GM23338 (cell line): ENCODE measurements at regions not wholly inside any gene's neighbourhood (a gene's known extent, or its start where the extent isn't known, plus 50 kb on each side); places are given as distances from the start of the nearest gene placed in this dataset.

Experiments
- ATAC-seq: fragments of 200-7000 bp; cut with Tn5 transposase; 3 replicates; pipeline ENCODE4 v1.9.1; 2020
- DNase-seq: peaks from one replicate; pipeline ENCODE4 v3.0.0-alpha.2; 2015; ENCODE audit warnings: low spot score
- H2AFZ ChIP-seq: fragments of 200-600 bp; sonication (generic); 2 replicates; pipeline ENCODE4 v1.8.0; 2016; ENCODE audit warnings: antibody characterized with exemption, mild to moderate bottlenecking, moderate library complexity
- H3F3A ChIP-seq: fragments of 200-600 bp; sonication (generic); replicated peaks from 2 replicates; pipeline ENCODE4 v1.8.0; 2017; ENCODE audit warnings: antibody characterized with exemption, mixed run types, low read depth
- H3K27ac ChIP-seq: fragments of 200-600 bp; sonication (generic); 2 replicates; pipeline ENCODE4 v1.6.1; 2016; ENCODE audit warnings: low read depth
- H3K27me3 ChIP-seq: fragments of 200-600 bp; sonication (generic); 2 replicates; pipeline ENCODE4 v1.8.0; 2016; ENCODE audit warnings: mild to moderate bottlenecking, mixed run types, moderate library complexity; ENCODE audit not compliant: insufficient read depth
- H3K36me3 ChIP-seq: fragments of 200-600 bp; sonication (generic); 2 replicates; pipeline ENCODE4 v1.8.0; 2016; ENCODE audit warnings: mild to moderate bottlenecking; ENCODE audit not compliant: insufficient read depth
- H3K4me1 ChIP-seq: fragments of 200-600 bp; sonication (generic); 2 replicates; pipeline ENCODE4 v1.8.0; 2016; ENCODE audit warnings: mild to moderate bottlenecking, moderate library complexity; ENCODE audit not compliant: insufficient read depth
- H3K4me2 ChIP-seq: fragments of 200-600 bp; sonication (generic); 2 replicates; pipeline ENCODE4 v1.7.1; 2017; ENCODE audit warnings: mixed run types
- H3K4me3 ChIP-seq: fragments of 200-600 bp; sonication (generic); 2 replicates; pipeline ENCODE4 v1.6.1; 2016; ENCODE audit warnings: mixed run types
- H3K79me2 ChIP-seq: fragments of 200-600 bp; sonication (generic); replicated peaks from 2 replicates; pipeline ENCODE4 v1.8.0; 2017; ENCODE audit warnings: mild to moderate bottlenecking; ENCODE audit not compliant: insufficient read depth
- H3K9me2 ChIP-seq: fragments of 200-600 bp; sonication (generic); 2 replicates; pipeline ENCODE4 v1.8.0; 2017; ENCODE audit not compliant: insufficient read depth
- H4K20me1 ChIP-seq: fragments of 200-600 bp; sonication (generic); replicated peaks from 2 replicates; pipeline ENCODE4 v1.8.0; 2017; ENCODE audit warnings: mild to moderate bottlenecking; ENCODE audit not compliant: insufficient read depth
- H3K27ac Mint-ChIP-seq: 2 replicates; pipeline ENCODE4 v1.8.0; 2020; ENCODE audit warnings: inconsistent platforms, mild to moderate bottlenecking, moderate library complexity, mixed read lengths
- H3K27me3 Mint-ChIP-seq: 3 replicates; pipeline ENCODE4 v1.8.0; 2022; ENCODE audit warnings: low read depth, mild to moderate bottlenecking, moderate library complexity, mixed read lengths, inconsistent platforms; ENCODE audit not compliant: insufficient read depth, poor library complexity
- H3K36me3 Mint-ChIP-seq: 3 replicates; pipeline ENCODE4 v1.8.0; 2021; ENCODE audit warnings: low read depth, mild to moderate bottlenecking, inconsistent platforms, moderate library complexity, mixed read lengths
- H3K4me1 Mint-ChIP-seq: 3 replicates; pipeline ENCODE4 v1.8.0; 2020; ENCODE audit warnings: mild to moderate bottlenecking, inconsistent platforms, mixed read lengths
- H3K4me3 Mint-ChIP-seq: 3 replicates; pipeline ENCODE4 v1.8.0; 2021; ENCODE audit warnings: moderate library complexity, mild to moderate bottlenecking, inconsistent platforms, mixed read lengths
- H3K9me3 Mint-ChIP-seq: 3 replicates; pipeline ENCODE4 v1.8.0; 2020; ENCODE audit warnings: moderate library complexity, mild to moderate bottlenecking, inconsistent platforms, mixed read lengths
- CREB1 ChIP-seq: fragments of 250-450 bp; sonication (Bioruptor Pico); IDR thresholded peaks from 2 replicates; pipeline ENCODE4 v1.5.0; 2020; ENCODE audit warnings: low read depth, mild to moderate bottlenecking, moderate library complexity
- EZH2 ChIP-seq: fragments of 200-600 bp; sonication (generic); IDR thresholded peaks from one replicate; pipeline ENCODE4 v1.8.0; 2017; ENCODE audit warnings: antibody characterized with exemption, mild to moderate bottlenecking, low read depth; ENCODE audit not compliant: unreplicated experiment
- EZH2phosphoT487 ChIP-seq: fragments of 200-600 bp; sonication (generic); IDR thresholded peaks from one replicate; pipeline ENCODE4 v1.8.1; 2018; ENCODE audit warnings: antibody characterized with exemption; ENCODE audit not compliant: unreplicated experiment
- JUNB ChIP-seq: IDR thresholded peaks from one replicate; pipeline ENCODE4 v1.6.1; 2016; ENCODE audit warnings: antibody characterized with exemption; ENCODE audit not compliant: unreplicated experiment
- NANOG ChIP-seq: IDR thresholded peaks from 2 replicates; pipeline ENCODE4 v1.6.1; 2016; ENCODE audit warnings: antibody characterized with exemption, borderline replicate concordance
- POLR2AphosphoS5 ChIP-seq: IDR thresholded peaks from 2 replicates; pipeline ENCODE4 v1.6.1; 2016; ENCODE audit warnings: antibody characterized with exemption, low read depth
- STAT1 ChIP-seq: IDR thresholded peaks from one replicate; pipeline ENCODE4 v1.6.1; 2016; ENCODE audit warnings: antibody characterized with exemption; ENCODE audit not compliant: unreplicated experiment
- ZNF114 ChIP-seq: fragments of 250-450 bp; sonication (Bioruptor Pico); IDR thresholded peaks from 2 replicates; pipeline ENCODE4 v1.5.0; 2020; ENCODE audit warnings: mild to moderate bottlenecking, moderate library complexity
- ZNF331 ChIP-seq: fragments of 250-450 bp; sonication (Bioruptor Pico); IDR thresholded peaks from 2 replicates; pipeline ENCODE4 v1.5.0; 2020; ENCODE audit warnings: low read depth, mild to moderate bottlenecking, moderate library complexity
- TF ChIP-seq, protein P1 (sequence below), 2 experiments: fragments of 200-600 bp in 1 of 2; sonication (generic) in 1 of 2; conservative IDR thresholded peaks; 2 replicates each; pipeline versions ENCODE4 v1.5.1 to v1.6.1; 2016 to 2017; ENCODE audit warnings: antibody characterized with exemption in 2 of 2, low read depth in 2 of 2, mild to moderate bottlenecking in 2 of 2, moderate library complexity in 1 of 2
- TF ChIP-seq, protein P2 (sequence below): IDR thresholded peaks from one replicate; pipeline ENCODE4 v1.6.1; 2018; ENCODE audit warnings: antibody characterized with exemption; ENCODE audit not compliant: unreplicated experiment
- TF ChIP-seq, protein P3 (sequence below): IDR thresholded peaks from 2 replicates; pipeline ENCODE4 v1.6.1; 2016; ENCODE audit warnings: antibody characterized with exemption
- TF ChIP-seq, protein P4 (sequence below): fragments of 250-450 bp; sonication (Bioruptor Pico); IDR thresholded peaks from 2 replicates; pipeline ENCODE4 v1.5.0; 2020; ENCODE audit warnings: mild to moderate bottlenecking, moderate library complexity

DNA sequence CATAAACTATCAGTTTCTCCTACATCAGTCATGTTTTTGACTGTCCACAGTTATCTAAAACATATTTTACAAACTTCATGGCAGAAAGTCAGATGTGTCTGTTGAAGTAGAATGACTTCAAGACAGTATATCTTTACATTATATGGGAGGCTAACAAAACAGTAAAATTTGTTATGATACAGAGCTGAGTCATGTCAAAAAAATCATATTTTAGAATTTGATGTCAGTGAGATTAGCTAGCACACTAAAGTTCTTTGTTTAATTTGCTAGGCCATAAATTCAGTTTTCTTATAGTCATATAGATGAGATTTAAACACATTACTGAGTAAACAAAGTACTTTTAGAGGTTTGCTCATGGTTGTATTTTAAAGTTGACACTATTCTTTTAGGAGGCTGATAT is 80.3 kb upstream of the IGSF10 start:
- Mint-ChIP-seq H3K27me3 (peaks cover 7% of the 10 kb centered on the region), H3K4me1 (peaks cover 55% of the 10 kb centered on the region), H3K36me3 (no peaks in the 10 kb centered on the region), H3K27ac (no peak overlapping the region), H3K4me3 (no peak overlapping the region), H3K9me3 (no peaks in the 10 kb centered on the region)
- Histone ChIP-seq H3F3A (no peaks in the 10 kb centered on the region), H3K4me3 (no peak overlapping the region), H3K79me2 (no peaks in the 10 kb centered on the region), H3K4me2 (no peak overlapping the region), H3K4me1 (peaks cover 23% of the 10 kb centered on the region), H3K9me2 (no peaks in the 10 kb centered on the region), H4K20me1 (no peaks in the 10 kb centered on the region), H3K27ac (no peak overlapping the region), H3K27me3 (no peaks in the 10 kb centered on the region), H3K36me3 (no peaks in the 10 kb centered on the region), H2AFZ (no peak overlapping the region)
- ATAC-seq, result no peak
- TF ChIP-seq NANOG (no peak), CREB1 (no peak), POLR2AphosphoS5 (no peak), EZH2phosphoT487 (no peak), STAT1 (no peak), JUNB (no peak), ZNF331 (CRISPR knock-in tag) (no peak), ZNF114 (no peak), EZH2 (no peak)
- TF ChIP-seq, protein P1, sequence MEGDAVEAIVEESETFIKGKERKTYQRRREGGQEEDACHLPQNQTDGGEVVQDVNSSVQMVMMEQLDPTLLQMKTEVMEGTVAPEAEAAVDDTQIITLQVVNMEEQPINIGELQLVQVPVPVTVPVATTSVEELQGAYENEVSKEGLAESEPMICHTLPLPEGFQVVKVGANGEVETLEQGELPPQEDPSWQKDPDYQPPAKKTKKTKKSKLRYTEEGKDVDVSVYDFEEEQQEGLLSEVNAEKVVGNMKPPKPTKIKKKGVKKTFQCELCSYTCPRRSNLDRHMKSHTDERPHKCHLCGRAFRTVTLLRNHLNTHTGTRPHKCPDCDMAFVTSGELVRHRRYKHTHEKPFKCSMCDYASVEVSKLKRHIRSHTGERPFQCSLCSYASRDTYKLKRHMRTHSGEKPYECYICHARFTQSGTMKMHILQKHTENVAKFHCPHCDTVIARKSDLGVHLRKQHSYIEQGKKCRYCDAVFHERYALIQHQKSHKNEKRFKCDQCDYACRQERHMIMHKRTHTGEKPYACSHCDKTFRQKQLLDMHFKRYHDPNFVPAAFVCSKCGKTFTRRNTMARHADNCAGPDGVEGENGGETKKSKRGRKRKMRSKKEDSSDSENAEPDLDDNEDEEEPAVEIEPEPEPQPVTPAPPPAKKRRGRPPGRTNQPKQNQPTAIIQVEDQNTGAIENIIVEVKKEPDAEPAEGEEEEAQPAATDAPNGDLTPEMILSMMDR (conservative IDR thresholded peaks at IDR 0.05; ENCODE audit: low read depth in 2 of 2), result no peak
- TF ChIP-seq, protein P2, sequence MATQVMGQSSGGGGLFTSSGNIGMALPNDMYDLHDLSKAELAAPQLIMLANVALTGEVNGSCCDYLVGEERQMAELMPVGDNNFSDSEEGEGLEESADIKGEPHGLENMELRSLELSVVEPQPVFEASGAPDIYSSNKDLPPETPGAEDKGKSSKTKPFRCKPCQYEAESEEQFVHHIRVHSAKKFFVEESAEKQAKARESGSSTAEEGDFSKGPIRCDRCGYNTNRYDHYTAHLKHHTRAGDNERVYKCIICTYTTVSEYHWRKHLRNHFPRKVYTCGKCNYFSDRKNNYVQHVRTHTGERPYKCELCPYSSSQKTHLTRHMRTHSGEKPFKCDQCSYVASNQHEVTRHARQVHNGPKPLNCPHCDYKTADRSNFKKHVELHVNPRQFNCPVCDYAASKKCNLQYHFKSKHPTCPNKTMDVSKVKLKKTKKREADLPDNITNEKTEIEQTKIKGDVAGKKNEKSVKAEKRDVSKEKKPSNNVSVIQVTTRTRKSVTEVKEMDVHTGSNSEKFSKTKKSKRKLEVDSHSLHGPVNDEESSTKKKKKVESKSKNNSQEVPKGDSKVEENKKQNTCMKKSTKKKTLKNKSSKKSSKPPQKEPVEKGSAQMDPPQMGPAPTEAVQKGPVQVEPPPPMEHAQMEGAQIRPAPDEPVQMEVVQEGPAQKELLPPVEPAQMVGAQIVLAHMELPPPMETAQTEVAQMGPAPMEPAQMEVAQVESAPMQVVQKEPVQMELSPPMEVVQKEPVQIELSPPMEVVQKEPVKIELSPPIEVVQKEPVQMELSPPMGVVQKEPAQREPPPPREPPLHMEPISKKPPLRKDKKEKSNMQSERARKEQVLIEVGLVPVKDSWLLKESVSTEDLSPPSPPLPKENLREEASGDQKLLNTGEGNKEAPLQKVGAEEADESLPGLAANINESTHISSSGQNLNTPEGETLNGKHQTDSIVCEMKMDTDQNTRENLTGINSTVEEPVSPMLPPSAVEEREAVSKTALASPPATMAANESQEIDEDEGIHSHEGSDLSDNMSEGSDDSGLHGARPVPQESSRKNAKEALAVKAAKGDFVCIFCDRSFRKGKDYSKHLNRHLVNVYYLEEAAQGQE, result no peak
- TF ChIP-seq, protein P3, sequence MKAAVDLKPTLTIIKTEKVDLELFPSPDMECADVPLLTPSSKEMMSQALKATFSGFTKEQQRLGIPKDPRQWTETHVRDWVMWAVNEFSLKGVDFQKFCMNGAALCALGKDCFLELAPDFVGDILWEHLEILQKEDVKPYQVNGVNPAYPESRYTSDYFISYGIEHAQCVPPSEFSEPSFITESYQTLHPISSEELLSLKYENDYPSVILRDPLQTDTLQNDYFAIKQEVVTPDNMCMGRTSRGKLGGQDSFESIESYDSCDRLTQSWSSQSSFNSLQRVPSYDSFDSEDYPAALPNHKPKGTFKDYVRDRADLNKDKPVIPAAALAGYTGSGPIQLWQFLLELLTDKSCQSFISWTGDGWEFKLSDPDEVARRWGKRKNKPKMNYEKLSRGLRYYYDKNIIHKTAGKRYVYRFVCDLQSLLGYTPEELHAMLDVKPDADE, result no peak
- TF ChIP-seq, protein P4, sequence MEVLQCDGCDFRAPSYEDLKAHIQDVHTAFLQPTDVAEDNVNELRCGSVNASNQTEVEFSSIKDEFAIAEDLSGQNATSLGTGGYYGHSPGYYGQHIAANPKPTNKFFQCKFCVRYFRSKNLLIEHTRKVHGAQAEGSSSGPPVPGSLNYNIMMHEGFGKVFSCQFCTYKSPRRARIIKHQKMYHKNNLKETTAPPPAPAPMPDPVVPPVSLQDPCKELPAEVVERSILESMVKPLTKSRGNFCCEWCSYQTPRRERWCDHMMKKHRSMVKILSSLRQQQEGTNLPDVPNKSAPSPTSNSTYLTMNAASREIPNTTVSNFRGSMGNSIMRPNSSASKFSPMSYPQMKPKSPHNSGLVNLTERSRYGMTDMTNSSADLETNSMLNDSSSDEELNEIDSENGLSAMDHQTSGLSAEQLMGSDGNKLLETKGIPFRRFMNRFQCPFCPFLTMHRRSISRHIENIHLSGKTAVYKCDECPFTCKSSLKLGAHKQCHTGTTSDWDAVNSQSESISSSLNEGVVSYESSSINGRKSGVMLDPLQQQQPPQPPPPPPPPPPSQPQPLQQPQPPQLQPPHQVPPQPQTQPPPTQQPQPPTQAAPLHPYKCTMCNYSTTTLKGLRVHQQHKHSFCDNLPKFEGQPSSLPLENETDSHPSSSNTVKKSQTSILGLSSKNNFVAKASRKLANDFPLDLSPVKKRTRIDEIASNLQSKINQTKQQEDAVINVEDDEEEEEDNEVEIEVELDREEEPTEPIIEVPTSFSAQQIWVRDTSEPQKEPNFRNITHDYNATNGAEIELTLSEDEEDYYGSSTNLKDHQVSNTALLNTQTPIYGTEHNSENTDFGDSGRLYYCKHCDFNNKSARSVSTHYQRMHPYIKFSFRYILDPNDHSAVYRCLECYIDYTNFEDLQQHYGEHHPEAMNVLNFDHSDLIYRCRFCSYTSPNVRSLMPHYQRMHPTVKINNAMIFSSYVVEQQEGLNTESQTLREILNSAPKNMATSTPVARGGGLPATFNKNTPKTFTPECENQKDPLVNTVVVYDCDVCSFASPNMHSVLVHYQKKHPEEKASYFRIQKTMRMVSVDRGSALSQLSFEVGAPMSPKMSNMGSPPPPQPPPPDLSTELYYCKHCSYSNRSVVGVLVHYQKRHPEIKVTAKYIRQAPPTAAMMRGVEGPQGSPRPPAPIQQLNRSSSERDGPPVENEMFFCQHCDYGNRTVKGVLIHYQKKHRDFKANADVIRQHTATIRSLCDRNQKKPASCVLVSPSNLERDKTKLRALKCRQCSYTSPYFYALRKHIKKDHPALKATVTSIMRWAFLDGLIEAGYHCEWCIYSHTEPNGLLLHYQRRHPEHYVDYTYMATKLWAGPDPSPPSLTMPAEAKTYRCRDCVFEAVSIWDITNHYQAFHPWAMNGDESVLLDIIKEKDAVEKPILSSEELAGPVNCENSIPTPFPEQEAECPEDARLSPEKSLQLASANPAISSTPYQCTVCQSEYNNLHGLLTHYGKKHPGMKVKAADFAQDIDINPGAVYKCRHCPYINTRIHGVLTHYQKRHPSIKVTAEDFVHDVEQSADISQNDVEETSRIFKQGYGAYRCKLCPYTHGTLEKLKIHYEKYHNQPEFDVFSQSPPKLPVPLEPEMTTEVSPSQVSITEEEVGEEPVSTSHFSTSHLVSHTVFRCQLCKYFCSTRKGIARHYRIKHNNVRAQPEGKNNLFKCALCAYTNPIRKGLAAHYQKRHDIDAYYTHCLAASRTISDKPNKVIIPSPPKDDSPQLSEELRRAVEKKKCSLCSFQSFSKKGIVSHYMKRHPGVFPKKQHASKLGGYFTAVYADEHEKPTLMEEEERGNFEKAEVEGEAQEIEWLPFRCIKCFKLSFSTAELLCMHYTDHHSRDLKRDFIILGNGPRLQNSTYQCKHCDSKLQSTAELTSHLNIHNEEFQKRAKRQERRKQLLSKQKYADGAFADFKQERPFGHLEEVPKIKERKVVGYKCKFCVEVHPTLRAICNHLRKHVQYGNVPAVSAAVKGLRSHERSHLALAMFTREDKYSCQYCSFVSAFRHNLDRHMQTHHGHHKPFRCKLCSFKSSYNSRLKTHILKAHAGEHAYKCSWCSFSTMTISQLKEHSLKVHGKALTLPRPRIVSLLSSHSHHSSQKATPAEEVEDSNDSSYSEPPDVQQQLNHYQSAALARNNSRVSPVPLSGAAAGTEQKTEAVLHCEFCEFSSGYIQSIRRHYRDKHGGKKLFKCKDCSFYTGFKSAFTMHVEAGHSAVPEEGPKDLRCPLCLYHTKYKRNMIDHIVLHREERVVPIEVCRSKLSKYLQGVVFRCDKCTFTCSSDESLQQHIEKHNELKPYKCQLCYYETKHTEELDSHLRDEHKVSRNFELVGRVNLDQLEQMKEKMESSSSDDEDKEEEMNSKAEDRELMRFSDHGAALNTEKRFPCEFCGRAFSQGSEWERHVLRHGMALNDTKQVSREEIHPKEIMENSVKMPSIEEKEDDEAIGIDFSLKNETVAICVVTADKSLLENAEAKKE (CRISPR knock-in tag), result no peak
- DNase-seq, result no peak
